NB4 (cell line): ENCODE measurements at regions not wholly inside any gene's neighbourhood (a gene's known extent, or its start where the extent isn't known, plus 50 kb on each side); places are given as distances from the start of the nearest gene placed in this dataset.

ENCODE experiments used
- CTCF ChIP-seq: IDR thresholded peaks from one replicate; pipeline ENCODE4 v1.5.1; 2012; ENCODE audit warnings: low read depth, low read length
- MAX ChIP-seq: IDR thresholded peaks from 2 replicates; pipeline ENCODE4 v1.6.1; 2011; ENCODE audit warnings: low read depth, low read length
- POLR2A ChIP-seq: IDR thresholded peaks from 2 replicates; pipeline ENCODE4 v1.6.1; 2011; ENCODE audit warnings: mild to moderate bottlenecking; ENCODE audit not compliant: insufficient read length; ENCODE audit errors: extremely low read depth

GRCh38 chr2:236887953-236888793 lies 197.5 kb upstream of the COPS8 start:
- no peak for TF ChIP-seq CTCF
- no peak for TF ChIP-seq MAX
- TF ChIP-seq POLR2A = no peak
